DOHH2 (cell line): ENCODE measurements at regions not wholly inside any gene's neighbourhood (a gene's known extent, or its start where the extent isn't known, plus 50 kb on each side); places are given as distances from the start of the nearest gene placed in this dataset.

Experiments
- H3F3A ChIP-seq: fragments of 200-600 bp; sonication (generic), shearing (Covaris generic); 2 replicates; pipeline ENCODE4 v1.6.0; 2016; ENCODE audit warnings: antibody characterized with exemption, mild to moderate bottlenecking; ENCODE audit not compliant: control insufficient read depth, insufficient read depth
- H3K27ac ChIP-seq: fragments of 200-600 bp; sonication (generic); 2 replicates; pipeline ENCODE4 v1.5.1; 2014; ENCODE audit warnings: low read depth, mild to moderate bottlenecking, low read length, moderate library complexity
- H3K27me3 ChIP-seq: fragments of 200-600 bp; sonication (generic); 2 replicates; pipeline ENCODE4 v1.6.1; 2014; ENCODE audit warnings: mild to moderate bottlenecking, low read length, mixed read lengths; ENCODE audit not compliant: control insufficient read depth
- H3K36me3 ChIP-seq: fragments of 200-600 bp; sonication (generic); 2 replicates; pipeline ENCODE4 v1.6.1; 2014; ENCODE audit warnings: mild to moderate bottlenecking, low read length, moderate library complexity, mixed read lengths; ENCODE audit not compliant: control insufficient read depth
- H3K4me1 ChIP-seq: fragments of 200-600 bp; sonication (generic); 2 replicates; pipeline ENCODE4 v1.6.1; 2014; ENCODE audit warnings: mild to moderate bottlenecking, low read length, mixed read lengths; ENCODE audit not compliant: control insufficient read depth
- H3K4me2 ChIP-seq: fragments of 200-600 bp; sonication (generic); 2 replicates; pipeline ENCODE4 v1.6.0; 2014; ENCODE audit warnings: mild to moderate bottlenecking, low read length, moderate library complexity
- H3K4me3 ChIP-seq: fragments of 200-600 bp; sonication (generic); 2 replicates; pipeline ENCODE4 v1.5.1; 2014; ENCODE audit warnings: mild to moderate bottlenecking, low read length, mixed read lengths
- H3K79me2 ChIP-seq: fragments of 200-600 bp; sonication (generic); 2 replicates; pipeline ENCODE4 v1.6.1; 2014; ENCODE audit warnings: mild to moderate bottlenecking, low read length, mixed read lengths; ENCODE audit not compliant: control insufficient read depth
- H3K9me2 ChIP-seq: fragments of 200-600 bp; sonication (generic); replicated peaks from 2 replicates; pipeline ENCODE4 v1.6.1; 2014; ENCODE audit warnings: mild to moderate bottlenecking, low read length, mixed read lengths; ENCODE audit not compliant: control insufficient read depth
- H3K9me3 ChIP-seq: fragments of 200-600 bp; sonication (generic); 2 replicates; pipeline ENCODE4 v1.6.1; 2014; ENCODE audit warnings: antibody characterized with exemption, low read length, mixed read lengths; ENCODE audit not compliant: control insufficient read depth, insufficient read depth
- H4K20me1 ChIP-seq: fragments of 200-600 bp; sonication (generic); 2 replicates; pipeline ENCODE4 v1.6.0; 2014; ENCODE audit warnings: low read depth, mild to moderate bottlenecking, antibody characterized with exemption, low read length, moderate library complexity; ENCODE audit not compliant: control insufficient read depth, insufficient read depth
- EZH2phosphoT487 ChIP-seq: fragments of 200-600 bp; sonication (generic); IDR thresholded peaks from 2 replicates; pipeline ENCODE4 v1.6.1; 2017; ENCODE audit warnings: borderline replicate concordance, mild to moderate bottlenecking, antibody characterized with exemption, low read length, moderate library complexity, mixed read lengths
- TF ChIP-seq, protein P1 (sequence below): fragments of 200-600 bp; sonication (generic); IDR thresholded peaks from one replicate; pipeline ENCODE4 v1.5.1; 2014; ENCODE audit warnings: antibody characterized with exemption, mild to moderate bottlenecking, low read depth, low read length; ENCODE audit not compliant: poor library complexity, severe bottlenecking

DNA sequence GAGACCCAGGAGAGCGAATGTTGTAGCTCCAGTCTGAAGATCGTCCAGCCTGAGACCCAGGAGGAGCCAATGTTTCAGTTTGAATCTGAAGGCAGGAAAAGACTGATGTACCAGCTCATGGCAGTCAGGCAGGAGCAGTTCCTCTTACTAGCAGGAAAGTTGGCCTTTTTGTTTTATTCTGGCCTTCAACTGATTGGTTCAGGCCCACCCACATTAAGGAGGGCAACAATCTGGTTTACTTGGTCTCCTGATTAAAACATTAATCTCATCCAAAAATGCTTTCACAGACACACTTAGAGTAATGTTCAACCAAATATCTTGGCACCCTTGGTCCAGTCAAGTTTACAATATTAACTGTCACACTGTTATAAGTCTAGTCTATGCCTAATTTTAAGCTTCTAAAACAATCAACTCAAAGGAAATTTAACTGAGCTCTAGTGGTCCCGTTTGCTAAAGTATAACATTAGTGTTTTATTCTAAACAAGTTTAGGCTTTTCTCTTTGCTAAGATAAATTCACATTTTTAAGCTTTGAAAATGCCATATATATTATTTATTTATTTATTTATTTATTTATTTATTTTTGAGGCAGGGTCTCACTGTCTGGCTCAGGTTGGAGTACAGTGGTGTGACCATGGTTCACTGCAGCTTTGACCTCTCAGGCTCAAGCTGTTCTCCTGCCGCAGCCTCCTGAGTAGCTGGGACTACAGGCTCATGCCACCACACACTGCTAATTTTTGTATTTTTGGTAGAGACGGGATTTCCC, 275.5 kb upstream of the SLC35B3 start:
- Histone ChIP-seq H3K27me3 (no peaks in the 10 kb centered on the region), H4K20me1 (no peaks in the 10 kb centered on the region), H3K36me3 (no peaks in the 10 kb centered on the region), H3F3A (no peaks in the 10 kb centered on the region), H3K79me2 (no peaks in the 10 kb centered on the region), H3K9me3 (no peaks in the 10 kb centered on the region), H3K4me2 (no peak overlapping the region), H3K4me1 (no peaks in the 10 kb centered on the region), H3K9me2 (no peaks in the 10 kb centered on the region), H3K4me3 (no peak overlapping the region), H3K27ac (no peak overlapping the region)
- no peak for TF ChIP-seq EZH2phosphoT487
- TF ChIP-seq, protein P1, sequence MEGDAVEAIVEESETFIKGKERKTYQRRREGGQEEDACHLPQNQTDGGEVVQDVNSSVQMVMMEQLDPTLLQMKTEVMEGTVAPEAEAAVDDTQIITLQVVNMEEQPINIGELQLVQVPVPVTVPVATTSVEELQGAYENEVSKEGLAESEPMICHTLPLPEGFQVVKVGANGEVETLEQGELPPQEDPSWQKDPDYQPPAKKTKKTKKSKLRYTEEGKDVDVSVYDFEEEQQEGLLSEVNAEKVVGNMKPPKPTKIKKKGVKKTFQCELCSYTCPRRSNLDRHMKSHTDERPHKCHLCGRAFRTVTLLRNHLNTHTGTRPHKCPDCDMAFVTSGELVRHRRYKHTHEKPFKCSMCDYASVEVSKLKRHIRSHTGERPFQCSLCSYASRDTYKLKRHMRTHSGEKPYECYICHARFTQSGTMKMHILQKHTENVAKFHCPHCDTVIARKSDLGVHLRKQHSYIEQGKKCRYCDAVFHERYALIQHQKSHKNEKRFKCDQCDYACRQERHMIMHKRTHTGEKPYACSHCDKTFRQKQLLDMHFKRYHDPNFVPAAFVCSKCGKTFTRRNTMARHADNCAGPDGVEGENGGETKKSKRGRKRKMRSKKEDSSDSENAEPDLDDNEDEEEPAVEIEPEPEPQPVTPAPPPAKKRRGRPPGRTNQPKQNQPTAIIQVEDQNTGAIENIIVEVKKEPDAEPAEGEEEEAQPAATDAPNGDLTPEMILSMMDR = no peak

DNA sequence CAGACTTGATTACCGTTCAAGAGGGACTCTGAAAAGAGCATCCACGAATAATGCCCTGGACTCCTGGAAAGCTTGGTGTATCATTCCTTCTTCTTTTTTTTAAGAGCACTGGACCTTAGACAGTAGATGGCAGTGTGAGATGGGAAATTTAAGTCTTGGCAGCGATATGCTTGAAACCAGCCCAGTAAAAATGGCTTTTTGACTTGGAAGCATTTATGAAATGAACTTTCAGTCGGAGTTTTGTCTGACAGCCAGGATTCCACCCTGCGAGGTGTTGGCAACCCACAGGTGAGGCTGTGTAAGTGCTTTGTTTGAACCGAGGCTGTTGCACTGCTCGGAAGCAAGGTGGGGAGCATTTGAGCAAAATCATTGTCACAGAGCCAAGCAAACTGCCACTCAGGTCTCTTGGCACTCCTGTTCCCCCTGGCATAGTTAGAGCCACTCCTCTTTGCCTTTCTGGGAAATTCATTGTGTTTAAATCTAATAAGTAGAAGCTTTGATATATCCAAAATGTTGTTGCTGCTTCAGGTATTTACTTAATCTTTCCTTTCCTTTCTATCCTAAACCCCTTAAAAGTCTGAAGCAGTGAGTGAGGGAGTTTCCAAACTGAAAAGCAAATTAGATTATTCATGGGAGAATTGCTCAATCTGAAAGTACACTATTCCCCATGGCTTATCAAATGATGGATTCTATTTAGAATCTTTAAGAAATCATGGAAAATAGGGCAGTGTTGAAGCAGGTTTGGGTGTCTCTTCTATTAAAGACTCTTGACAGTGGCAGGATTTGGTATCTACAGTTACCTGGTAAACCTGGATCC, 272.8 kb upstream of the SLC35B3 start:
- Histone ChIP-seq H3K4me3 (no peak overlapping the region), H3K36me3 (no peaks in the 10 kb centered on the region), H3K9me2 (no peaks in the 10 kb centered on the region), H3F3A (no peaks in the 10 kb centered on the region), H3K27me3 (no peaks in the 10 kb centered on the region), H3K9me3 (no peaks in the 10 kb centered on the region), H4K20me1 (no peaks in the 10 kb centered on the region), H3K4me1 (no peaks in the 10 kb centered on the region), H3K27ac (no peak overlapping the region), H3K79me2 (no peaks in the 10 kb centered on the region), H3K4me2 (no peak overlapping the region)
- TF ChIP-seq, protein P1 = no peak
- no peak for TF ChIP-seq EZH2phosphoT487

DNA sequence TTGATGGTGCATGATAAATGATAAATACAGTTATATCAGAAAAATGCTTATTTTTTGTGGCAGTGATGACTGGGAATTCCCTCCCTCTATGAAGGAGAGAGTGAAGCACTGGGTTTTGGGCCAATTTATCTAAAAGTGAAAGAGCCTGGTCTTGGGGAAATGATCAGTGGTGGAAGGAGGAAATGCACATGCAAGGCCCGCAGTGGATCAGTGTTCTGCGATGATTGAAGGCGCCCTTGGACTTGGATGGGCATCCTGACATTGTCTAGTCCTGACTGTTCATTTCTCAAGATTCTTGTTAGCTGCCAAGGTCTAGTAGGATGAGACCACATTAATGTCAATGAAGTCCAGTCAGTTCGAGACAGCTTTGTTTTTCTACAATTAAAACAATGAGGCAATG, 272.0 kb upstream of the SLC35B3 start:
- Histone ChIP-seq H3K9me3 (no peaks in the 10 kb centered on the region), H3K4me2 (no peak overlapping the region), H3K27ac (no peak overlapping the region), H3K27me3 (no peaks in the 10 kb centered on the region), H3K9me2 (no peaks in the 10 kb centered on the region), H4K20me1 (no peaks in the 10 kb centered on the region), H3F3A (no peaks in the 10 kb centered on the region), H3K79me2 (no peaks in the 10 kb centered on the region), H3K36me3 (no peaks in the 10 kb centered on the region), H3K4me1 (no peaks in the 10 kb centered on the region), H3K4me3 (no peak overlapping the region)
- TF ChIP-seq EZH2phosphoT487 = no peak
- TF ChIP-seq, protein P1 = no peak
